K562 (cell line): ENCODE measurements at regions not wholly inside any gene's neighbourhood (a gene's known extent, or its start where the extent isn't known, plus 50 kb on each side); places are given as distances from the start of the nearest gene placed in this dataset.

Experiments
- ATAC-seq: fragments of 200-7000 bp; cut with Tn5 transposase; 3 replicates; pipeline ENCODE4 v1.9.1; 2020; ENCODE audit warnings: moderate library complexity
- BruUV-seq: library from RNA; stranded (reverse); fragments of 400-500 nt; replicated peaks from 2 replicates; lab custom pipeline; 2021; lab: Mats Ljungman, UMichigan
- CTCF ChIA-PET: fragments of 300-600 bp; formaldehyde crosslinking; extraction: SDS; loops from one replicate; lab custom pipeline; 2021; ENCODE audit warnings: low intra/inter-chr PET ratio; lab: Yijun Ruan, JAX
- POLR2A ChIA-PET: fragments of 300-600, 350-650 bp; sonication (Branson Sonifier 250); formaldehyde crosslinking; extraction: SDS; loops from one replicate; lab custom pipeline; 2021; ENCODE audit warnings: antibody characterized with exemption, inconsistent platforms; lab: Yijun Ruan, JAX
- DNase-seq, 4 experiments: peaks; one replicate each; pipeline versions ENCODE4 v3.0.0 to v3.0.0-alpha.2; 2011 to 2018; ENCODE audit warnings: low spot score in 3 of 4, mixed read lengths in 3 of 4; ENCODE audit errors: extremely low read depth in 1 of 4
- FAIRE-seq: peaks from 2 replicates; lab custom pipeline; 2011; peaks lifted over from hg19 to GRCh38; lab: Jason Lieb, UNC
- H2AFZ ChIP-seq: 2 replicates; pipeline ENCODE4 v1.6.0; 2011; ENCODE audit warnings: low read depth, low read length, control low read depth, inconsistent platforms
- H3K27ac ChIP-seq: fragments of 200-600 bp; 3 replicates; pipeline ENCODE4 v1.8.0; 2011; ENCODE audit warnings: low read depth, mild to moderate bottlenecking, control low read depth, inconsistent platforms, low read length, moderate library complexity, mixed read lengths; ENCODE audit errors: extremely low read depth
- H3K27me3 ChIP-seq, 2 experiments: fragments of 300-600 bp in 1 of 2; 2 replicates in 1 of 2; 3 replicates in 1 of 2; pipeline versions ENCODE4 v1.6.0 to v1.8.0; 2011; ENCODE audit warnings: inconsistent platforms in 2 of 2, low read length in 2 of 2, mild to moderate bottlenecking in 1 of 2, mixed read lengths in 1 of 2, moderate library complexity in 1 of 2; ENCODE audit not compliant: control insufficient read depth in 2 of 2, insufficient read depth in 2 of 2
- H3K36me3 ChIP-seq: fragments of 300-600 bp; 3 replicates; pipeline ENCODE4 v1.8.0; 2011; ENCODE audit warnings: mild to moderate bottlenecking, low read length, inconsistent platforms; ENCODE audit not compliant: control insufficient read depth, insufficient read depth
- H3K4me1 ChIP-seq, 2 experiments: fragments of 200-600 bp in 1 of 2; replicated peaks in 1 of 2; 2 replicates in 1 of 2; 3 replicates in 1 of 2; pipeline versions ENCODE4 v1.5.1 to v1.8.0; 2011; ENCODE audit warnings: inconsistent platforms in 2 of 2, low read length in 2 of 2, mild to moderate bottlenecking in 1 of 2, mixed read lengths in 1 of 2, moderate library complexity in 1 of 2; ENCODE audit not compliant: control insufficient read depth in 2 of 2, insufficient read depth in 2 of 2
- H3K4me2 ChIP-seq: 2 replicates; pipeline ENCODE4 v1.6.1; 2011; ENCODE audit warnings: low read length, control low read depth, inconsistent platforms, mixed read lengths; ENCODE audit not compliant: insufficient read depth
- H3K4me3 ChIP-seq: fragments of 200-600 bp; sonication (generic), shearing (Covaris generic); 2 replicates; pipeline ENCODE4 v1.5.1; 2016; ENCODE audit warnings: control low read depth, inconsistent platforms
- H3K79me2 ChIP-seq: fragments of 200-600 bp; 3 replicates; pipeline ENCODE4 v1.8.0; 2011; ENCODE audit warnings: low read length, inconsistent platforms; ENCODE audit not compliant: control insufficient read depth, insufficient read depth
- H3K9ac ChIP-seq, 2 experiments: 2 replicates each; pipeline versions ENCODE4 v1.6.0 to v1.6.1; 2011; ENCODE audit warnings: low read depth in 2 of 2, low read length in 2 of 2, control low read depth in 1 of 2, inconsistent platforms in 1 of 2, mild to moderate bottlenecking in 1 of 2, mixed read lengths in 1 of 2; ENCODE audit not compliant: insufficient read depth in 1 of 2
- H3K9me1 ChIP-seq: one replicate; pipeline ENCODE4 v1.6.0; 2011; ENCODE audit warnings: inconsistent platforms, mild to moderate bottlenecking, low read length, moderate library complexity; ENCODE audit not compliant: control insufficient read depth, insufficient read depth
- H3K9me3 ChIP-seq: replicated peaks from 2 replicates; pipeline ENCODE4 v1.5.1; 2011; ENCODE audit warnings: low read depth, low read length, inconsistent platforms; ENCODE audit not compliant: control insufficient read depth, insufficient read depth
- H4K20me1 ChIP-seq: replicated peaks from 2 replicates; pipeline ENCODE4 v1.6.1; 2011; ENCODE audit warnings: low read length, inconsistent platforms, mixed read lengths; ENCODE audit not compliant: control insufficient read depth, insufficient read depth
- ARHGAP35 ChIP-seq: fragments of 450-650 bp; IDR thresholded peaks from 2 replicates; pipeline ENCODE4 v1.6.1; 2018; ENCODE audit not compliant: partially characterized antibody
- DACH1 ChIP-seq: fragments of 450-650 bp; IDR thresholded peaks from 2 replicates; pipeline ENCODE4 v1.6.1; 2018; ENCODE audit not compliant: partially characterized antibody
- ELF2 ChIP-seq: fragments of 250-450 bp; sonication (Bioruptor Pico); IDR thresholded peaks from 2 replicates; pipeline ENCODE4 v1.5.0; 2021; ENCODE audit warnings: mild to moderate bottlenecking
- ETV5 ChIP-seq: sonication (generic); formaldehyde crosslinking; IDR thresholded peaks from 2 replicates; pipeline ENCODE4 v1.4.0; 2020; ENCODE audit warnings: low read depth, mild to moderate bottlenecking, missing genetic modification reagents
- FOXO4 ChIP-seq: fragments of 450-650 bp; formaldehyde crosslinking; IDR thresholded peaks from 2 replicates; pipeline ENCODE4 v1.4.0; 2020; ENCODE audit warnings: mild to moderate bottlenecking, moderate library complexity
- TFE3 ChIP-seq: fragments of 450-650 bp; formaldehyde crosslinking; IDR thresholded peaks from 2 replicates; pipeline ENCODE4 v1.4.0; 2020; ENCODE audit warnings: mild to moderate bottlenecking, mixed read lengths
- ZNF124 ChIP-seq: sonication (generic); formaldehyde crosslinking; IDR thresholded peaks from 2 replicates; pipeline ENCODE4 v1.8.1; 2022; ENCODE audit warnings: missing genetic modification reagents
- ZNF224 ChIP-seq: sonication (generic); formaldehyde crosslinking; IDR thresholded peaks from 2 replicates; pipeline ENCODE4 v1.8.0; 2022; ENCODE audit warnings: mild to moderate bottlenecking, missing genetic modification reagents
- ZNF75A ChIP-seq: fragments of 450-650 bp; formaldehyde crosslinking; IDR thresholded peaks from 2 replicates; pipeline ENCODE4 v1.4.0; 2020; ENCODE audit warnings: mild to moderate bottlenecking
- in situ Hi-C: fragments of 300-500 bp; cut with MboI; formaldehyde crosslinking; loops from 4 replicates; pipeline ENCODE4 v1.15.0; 2018; ENCODE audit warnings: inconsistent platforms, mixed read lengths
- intact Hi-C: fragments of 100-400 bp; cut with micrococcal nuclease; formaldehyde crosslinking; loops from 2 replicates; pipeline ENCODE4 v1.14.2; 2022
- TF ChIP-seq, protein P1 (sequence below): fragments of 250-450 bp; sonication (Bioruptor Pico); IDR thresholded peaks from 2 replicates; pipeline ENCODE4 v1.4.0; 2020; ENCODE audit warnings: borderline replicate concordance

GRCh38 chr12:76957301-76957700 lies 78.5 kb upstream of the CSRP2 start:
- in situ Hi-C loops (no loop called here), intact Hi-C loops (no loop called here)
- Histone ChIP-seq H3K79me2 (no peaks in the 10 kb centered on the region), H3K27ac (no peak overlapping the region), H2AFZ (no peak overlapping the region), H3K4me3 (no peak overlapping the region), H3K27me3 (no peaks in the 10 kb centered on the region; a peak in 2 of 5 replicates), H3K9ac (no peak overlapping the region), H3K4me2 (no peak overlapping the region), H3K9me1 (no peaks in the 10 kb centered on the region), H3K9me3 (no peaks in the 10 kb centered on the region), H4K20me1 (no peaks in the 10 kb centered on the region), H3K36me3 (no peaks in the 10 kb centered on the region), H3K4me1 (no peaks in the 10 kb centered on the region)
- FAIRE-seq (no peak), DNase-seq (no peak), ATAC-seq (no peak)
- no peak for TF ChIP-seq ZNF224 (CRISPR knock-in tag)
- no peak for TF ChIP-seq ETV5 (CRISPR knock-in tag)
- TF ChIP-seq DACH1, result no peak
- no peak for TF ChIP-seq ARHGAP35
- no peak for TF ChIP-seq ZNF124
- TF ChIP-seq ELF2 (CRISPR knock-in tag), result no peak
- no peak for TF ChIP-seq TFE3 (CRISPR knock-in tag)
- TF ChIP-seq FOXO4 (CRISPR knock-in tag), result no peak
- TF ChIP-seq ZNF75A (CRISPR knock-in tag), result no peak
- TF ChIP-seq, protein P1, sequence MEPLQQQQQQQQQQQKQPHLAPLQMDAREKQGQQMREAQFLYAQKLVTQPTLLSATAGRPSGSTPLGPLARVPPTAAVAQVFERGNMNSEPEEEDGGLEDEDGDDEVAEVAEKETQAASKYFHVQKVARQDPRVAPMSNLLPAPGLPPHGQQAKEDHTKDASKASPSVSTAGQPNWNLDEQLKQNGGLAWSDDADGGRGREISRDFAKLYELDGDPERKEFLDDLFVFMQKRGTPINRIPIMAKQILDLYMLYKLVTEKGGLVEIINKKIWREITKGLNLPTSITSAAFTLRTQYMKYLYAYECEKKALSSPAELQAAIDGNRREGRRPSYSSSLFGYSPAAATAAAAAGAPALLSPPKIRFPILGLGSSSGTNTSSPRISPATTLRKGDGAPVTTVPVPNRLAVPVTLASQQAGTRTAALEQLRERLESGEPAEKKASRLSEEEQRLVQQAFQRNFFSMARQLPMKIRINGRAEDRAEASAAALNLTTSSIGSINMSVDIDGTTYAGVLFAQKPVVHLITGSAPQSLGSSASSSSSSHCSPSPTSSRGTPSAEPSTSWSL, result no peak
- POLR2A ChIA-PET, result no interaction called here
- CTCF ChIA-PET, result no interaction called here
- no TSS peak for BruUV-seq
